PC-9 (cell line): ENCODE measurements at regions not wholly inside any gene's neighbourhood (a gene's known extent, or its start where the extent isn't known, plus 50 kb on each side); places are given as distances from the start of the nearest gene placed in this dataset.
A peak's percentile ranks its signal among the peaks of the same experiment; 100 is the strongest.

ENCODE experiments used
- BruUV-seq: library from RNA; stranded (reverse); fragments of 400-500 nt; replicated peaks from 2 replicates; lab custom pipeline; 2021; lab: Mats Ljungman, UMichigan
- CTCF ChIA-PET: fragments of 300-600 bp; sonication (Branson Sonifier 250); formaldehyde crosslinking; loops from one replicate; lab custom pipeline; 2022; ENCODE audit warnings: antibody characterized with exemption; lab: Charles Lee
- POLR2A ChIA-PET: fragments of 300-600 bp; sonication (Branson Sonifier 250); formaldehyde crosslinking; loops from one replicate; lab custom pipeline; 2022; ENCODE audit warnings: antibody characterized with exemption; ENCODE audit not compliant: unreplicated experiment; lab: Charles Lee
- DNase-seq, 2 experiments: peaks; one replicate each; pipeline versions ENCODE4 v3.0.0 to v3.0.0-alpha.2; 2015 to 2022; ENCODE audit warnings: mixed read lengths in 1 of 2
- H2AFZ ChIP-seq: fragments of 200-600 bp; sonication (generic); 2 replicates; pipeline ENCODE4 v1.8.1; 2017; ENCODE audit warnings: antibody characterized with exemption
- H3F3A ChIP-seq: fragments of 200-600 bp; sonication (generic); 2 replicates; pipeline ENCODE4 v1.8.1; 2017; ENCODE audit warnings: antibody characterized with exemption, mild to moderate bottlenecking, low read depth; ENCODE audit not compliant: insufficient read depth
- H3K27ac ChIP-seq: fragments of 200-600 bp; sonication (generic); 2 replicates; pipeline ENCODE4 v1.6.1; 2016; ENCODE audit warnings: mixed run types
- H3K27me3 ChIP-seq: fragments of 200-600 bp; sonication (generic); 2 replicates; pipeline ENCODE4 v1.6.1; 2016; ENCODE audit warnings: low read depth, mixed run types; ENCODE audit not compliant: insufficient read depth
- H3K36me3 ChIP-seq: fragments of 200-600 bp; sonication (generic); 2 replicates; pipeline ENCODE4 v1.6.1; 2016; ENCODE audit warnings: low read depth, mixed run types
- H3K4me1 ChIP-seq: fragments of 200-600 bp; sonication (generic); replicated peaks from 2 replicates; pipeline ENCODE4 v1.6.1; 2016; ENCODE audit warnings: mixed run types; ENCODE audit not compliant: insufficient read depth
- H3K4me2 ChIP-seq: fragments of 200-600 bp; sonication (generic); 2 replicates; pipeline ENCODE4 v1.6.1; 2017; ENCODE audit warnings: mixed run types
- H3K4me3 ChIP-seq: fragments of 200-600 bp; sonication (generic); 2 replicates; pipeline ENCODE4 v1.6.1; 2016; ENCODE audit warnings: mixed run types
- H3K79me2 ChIP-seq: fragments of 200-600 bp; sonication (generic); 2 replicates; pipeline ENCODE4 v1.6.1; 2017; ENCODE audit warnings: low read depth, mixed run types
- H3K9me2 ChIP-seq: fragments of 200-600 bp; sonication (generic); 2 replicates; pipeline ENCODE4 v1.8.1; 2017; ENCODE audit warnings: mild to moderate bottlenecking; ENCODE audit not compliant: insufficient read depth
- H3K9me3 ChIP-seq: fragments of 200-600 bp; sonication (generic); 2 replicates; pipeline ENCODE4 v1.8.1; 2016; ENCODE audit warnings: low read depth; ENCODE audit not compliant: insufficient read depth
- H4K20me1 ChIP-seq: fragments of 200-600 bp; sonication (generic); 2 replicates; pipeline ENCODE4 v1.8.1; 2017; ENCODE audit not compliant: insufficient read depth
- EZH2 ChIP-seq: fragments of 200-600 bp; sonication (generic); IDR thresholded peaks from 2 replicates; pipeline ENCODE4 v1.8.0; 2017; ENCODE audit warnings: antibody characterized with exemption, low read depth
- intact Hi-C: fragments of 100-400 bp; cut with micrococcal nuclease; formaldehyde crosslinking; loops from one replicate; pipeline ENCODE4 v1.10.0; 2022; ENCODE audit not compliant: unreplicated experiment
- TF ChIP-seq, protein P1 (sequence below): fragments of 200-600 bp; sonication (generic); conservative IDR thresholded peaks from 2 replicates; pipeline ENCODE4 v1.6.1; 2017; ENCODE audit warnings: mixed run types, antibody characterized with exemption, mild to moderate bottlenecking, moderate library complexity

DNA sequence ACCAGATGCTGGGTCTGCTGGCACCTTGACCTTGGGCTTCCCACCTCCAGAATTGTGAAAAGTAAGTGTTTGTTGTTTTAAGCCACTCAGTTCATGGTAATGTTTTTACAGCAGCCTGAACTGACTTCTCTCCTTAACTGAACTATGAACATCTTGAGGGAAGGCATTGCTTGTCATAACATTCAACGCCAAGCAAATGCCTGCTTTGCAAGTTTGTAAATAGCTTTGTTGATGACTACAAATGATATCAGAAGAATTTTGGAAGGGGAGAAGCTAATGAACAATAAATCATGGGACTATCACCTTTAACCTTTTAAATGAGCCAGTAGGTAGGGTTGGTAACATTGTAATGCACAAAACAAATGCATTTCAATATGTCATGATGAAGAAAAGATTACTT is 402.4 kb upstream of the ADARB2 start:
- H4K20me1 ChIP-seq = no peaks in the 10 kb centered on the region
- H3F3A ChIP-seq = no peaks in the 10 kb centered on the region
- H3K4me2 ChIP-seq = no peak overlapping the region
- BruUV-seq = no TSS peak
- DNase-seq = no peak
- no peaks in the 10 kb centered on the region for H3K4me1 ChIP-seq
- H3K9me2 ChIP-seq = no peaks in the 10 kb centered on the region
- no peaks in the 10 kb centered on the region for H3K27me3 ChIP-seq
- H2AFZ ChIP-seq = no peak overlapping the region
- H3K27ac ChIP-seq = no peak overlapping the region
- H3K9me3 ChIP-seq = no peaks in the 10 kb centered on the region
- ChIA-PET CTCF (no interaction called here), POLR2A (no interaction called here)
- H3K36me3 ChIP-seq = no peaks in the 10 kb centered on the region
- H3K4me3 ChIP-seq = no peak overlapping the region
- intact Hi-C loops = no loop called here
- no peaks in the 10 kb centered on the region for H3K79me2 ChIP-seq
- TF ChIP-seq EZH2 = no peak
- TF ChIP-seq, protein P1, sequence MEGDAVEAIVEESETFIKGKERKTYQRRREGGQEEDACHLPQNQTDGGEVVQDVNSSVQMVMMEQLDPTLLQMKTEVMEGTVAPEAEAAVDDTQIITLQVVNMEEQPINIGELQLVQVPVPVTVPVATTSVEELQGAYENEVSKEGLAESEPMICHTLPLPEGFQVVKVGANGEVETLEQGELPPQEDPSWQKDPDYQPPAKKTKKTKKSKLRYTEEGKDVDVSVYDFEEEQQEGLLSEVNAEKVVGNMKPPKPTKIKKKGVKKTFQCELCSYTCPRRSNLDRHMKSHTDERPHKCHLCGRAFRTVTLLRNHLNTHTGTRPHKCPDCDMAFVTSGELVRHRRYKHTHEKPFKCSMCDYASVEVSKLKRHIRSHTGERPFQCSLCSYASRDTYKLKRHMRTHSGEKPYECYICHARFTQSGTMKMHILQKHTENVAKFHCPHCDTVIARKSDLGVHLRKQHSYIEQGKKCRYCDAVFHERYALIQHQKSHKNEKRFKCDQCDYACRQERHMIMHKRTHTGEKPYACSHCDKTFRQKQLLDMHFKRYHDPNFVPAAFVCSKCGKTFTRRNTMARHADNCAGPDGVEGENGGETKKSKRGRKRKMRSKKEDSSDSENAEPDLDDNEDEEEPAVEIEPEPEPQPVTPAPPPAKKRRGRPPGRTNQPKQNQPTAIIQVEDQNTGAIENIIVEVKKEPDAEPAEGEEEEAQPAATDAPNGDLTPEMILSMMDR = no peak

- H3F3A ChIP-seq = no peaks in the 10 kb centered on the region
- BruUV-seq = no TSS peak
- no peak overlapping the region for H3K4me3 ChIP-seq
- no peaks in the 10 kb centered on the region for H3K9me3 ChIP-seq
- no peak for DNase-seq
- intact Hi-C loops = no loop called here
- CTCF ChIA-PET = no interaction called here
- no peak overlapping the region for H3K4me2 ChIP-seq
- POLR2A ChIA-PET = no interaction called here
- H3K27me3 ChIP-seq = no peaks in the 10 kb centered on the region
- no peaks in the 10 kb centered on the region for H4K20me1 ChIP-seq
- no peaks in the 10 kb centered on the region for H3K4me1 ChIP-seq
- no peaks in the 10 kb centered on the region for H3K79me2 ChIP-seq
- no peak overlapping the region for H3K27ac ChIP-seq
- no peaks in the 10 kb centered on the region for H3K36me3 ChIP-seq
- TF ChIP-seq, protein P1 = peak; percentile 46
- no peak for TF ChIP-seq EZH2
- no peaks in the 10 kb centered on the region for H3K9me2 ChIP-seq
- no peak overlapping the region for H2AFZ ChIP-seq
Measured at GRCh38 chr10:2137549-2138174, 400.3 kb upstream of the ADARB2 start.

- CTCF ChIA-PET = no interaction called here
- no peaks in the 10 kb centered on the region for H3K27me3 ChIP-seq
- no peaks in the 10 kb centered on the region for H3K9me3 ChIP-seq
- no peak overlapping the region for H3K27ac ChIP-seq
- DNase-seq = no peak
- no peak overlapping the region for H3K4me2 ChIP-seq
- H3K9me2 ChIP-seq = no peaks in the 10 kb centered on the region
- H4K20me1 ChIP-seq = no peaks in the 10 kb centered on the region
- TF ChIP-seq, protein P1 = no peak
- no peak for TF ChIP-seq EZH2
- intact Hi-C loops = no loop called here
- no peaks in the 10 kb centered on the region for H3F3A ChIP-seq
- no peak overlapping the region for H2AFZ ChIP-seq
- no peaks in the 10 kb centered on the region for H3K36me3 ChIP-seq
- H3K4me1 ChIP-seq = no peaks in the 10 kb centered on the region
- POLR2A ChIA-PET = no interaction called here
- H3K79me2 ChIP-seq = no peaks in the 10 kb centered on the region
- no peak overlapping the region for H3K4me3 ChIP-seq
- BruUV-seq = no TSS peak
Measured at GRCh38 chr10:2130705-2131305, 393.5 kb upstream of the ADARB2 start.
